Anterior cingulate cortex (tissue), 58 donors: ENCODE measurements at regions not wholly inside any gene's neighbourhood (a gene's known extent, or its start where the extent isn't known, plus 50 kb on each side); places are given as distances from the start of the nearest gene placed in this dataset.
"Not testable (repeated sequence)": the region's sequence is repeated elsewhere in the genome, so short reads cannot be mapped to it uniquely, and the experiment has no call there.

Source experiments
- DNase-seq, 58 donors: peaks; one replicate each; lab custom pipeline; 2025; lab: John Stamatoyannopoulos, UW

- not testable (repeated sequence) for DNase-seq
Measured at GRCh38 chr19:23536341-23536740, 141.1 kb upstream of the ZNF91 start.

- not testable (repeated sequence) for DNase-seq
Measured at GRCh38 chr19:23535901-23536300, 140.6 kb upstream of the ZNF91 start.

DNA sequence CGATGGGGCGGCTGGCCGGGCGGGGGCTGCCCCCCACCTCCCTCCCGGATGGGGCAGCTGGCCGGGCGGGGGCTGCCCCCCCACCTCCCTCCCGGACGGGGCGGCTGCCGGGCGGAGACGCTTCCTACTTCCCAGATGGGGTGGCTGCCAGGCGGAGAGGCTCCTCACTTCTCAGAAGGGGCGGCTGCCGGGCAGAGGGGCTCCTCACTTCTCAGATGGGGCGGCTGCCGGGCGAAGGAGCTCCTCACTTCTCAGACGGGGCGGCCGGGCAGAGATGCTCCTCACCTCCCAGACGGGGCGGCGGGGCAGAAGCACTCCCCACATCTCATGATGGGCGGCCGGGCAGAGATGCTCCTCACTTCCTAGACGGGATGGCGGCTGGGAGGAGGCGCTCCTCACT lies 138.2 kb upstream of the ZNF91 start:
- DNase-seq = peak in 1 of 58 donors; percentile 0

DNA sequence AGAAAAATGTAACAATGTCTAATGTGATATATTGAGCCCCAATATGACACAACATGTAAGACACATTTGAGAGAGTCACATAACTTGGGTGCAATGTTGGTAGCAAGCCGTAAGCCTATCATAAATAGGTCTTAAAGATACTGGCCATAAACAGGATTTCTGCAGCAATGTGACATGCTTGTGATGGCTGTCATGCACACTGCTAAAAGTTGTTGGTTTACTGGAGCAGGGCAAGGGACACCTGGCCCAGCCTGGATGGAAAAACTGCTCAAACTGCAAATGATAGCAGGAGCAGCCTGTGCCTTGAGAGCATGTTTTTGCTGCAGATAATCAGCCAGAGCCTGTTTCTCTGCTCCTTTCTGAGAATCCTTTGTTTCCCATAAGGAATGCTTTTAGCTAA lies 136.7 kb upstream of the ZNF91 start:
- DNase-seq = no peak

DNA sequence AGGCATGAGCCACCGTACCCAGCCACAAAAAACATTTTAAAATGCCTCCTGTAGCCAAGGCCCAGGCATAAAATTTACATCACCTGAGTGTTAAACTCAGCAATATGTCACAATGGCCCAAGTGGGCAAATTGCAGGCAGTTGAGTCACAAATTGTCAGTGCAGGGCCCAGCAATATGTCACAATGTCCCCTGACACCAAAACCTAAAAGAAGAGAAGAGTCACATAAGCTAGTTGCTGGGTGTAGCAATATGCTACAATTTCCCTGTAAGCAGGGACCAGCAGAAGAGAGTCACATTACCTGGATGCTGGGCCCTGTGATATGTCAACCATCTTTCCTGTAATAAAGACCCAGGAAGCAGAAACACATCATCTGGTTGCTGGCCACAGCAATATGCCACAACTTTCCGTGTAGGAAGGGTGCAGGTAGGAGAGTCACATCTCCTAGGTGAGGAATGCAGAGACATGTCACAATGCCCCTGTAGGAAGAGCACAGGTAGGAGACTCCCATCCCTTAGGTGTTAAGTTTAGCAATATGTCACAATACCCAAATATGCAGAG lies 136.0 kb upstream of the ZNF91 start:
- DNase-seq = no peak

GRCh38 chr19:23528376-23528775 lies 133.1 kb upstream of the ZNF91 start:
- no peak for DNase-seq

GRCh38 chr19:23527797-23528196 lies 132.5 kb upstream of the ZNF91 start:
- no peak for DNase-seq

GRCh38 chr19:23526302-23526701 lies 131.0 kb upstream of the ZNF91 start:
- DNase-seq = no peak

DNA sequence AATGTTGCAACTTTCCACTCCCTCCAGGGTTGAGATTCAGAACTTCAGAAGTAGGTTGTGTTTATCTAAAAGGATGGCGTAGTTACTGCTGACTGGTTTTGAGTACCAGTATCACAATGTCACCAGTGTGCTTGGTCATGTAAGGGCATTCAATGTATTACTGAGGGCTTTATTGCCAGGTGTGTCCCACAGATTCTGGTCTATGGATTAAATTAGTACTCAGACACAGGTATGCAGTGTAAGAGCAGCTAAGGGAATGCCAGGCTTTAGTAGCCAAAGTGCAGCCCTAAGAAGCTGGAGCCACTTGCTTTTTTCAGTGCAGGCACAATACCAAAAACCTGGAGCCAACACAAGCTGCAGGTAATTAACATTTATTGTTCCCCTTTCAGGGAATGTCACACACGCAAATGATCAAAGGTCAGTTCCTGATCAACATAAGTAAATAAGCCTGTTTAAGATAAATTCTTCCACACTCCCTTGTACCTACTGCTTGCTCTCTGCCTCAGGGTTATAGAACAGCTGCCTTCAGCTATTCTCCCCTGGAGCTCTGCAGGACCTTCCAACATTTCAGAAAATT lies 130.1 kb upstream of the ZNF91 start:
- DNase-seq = no peak

GRCh38 chr19:23523863-23524262 lies 128.6 kb upstream of the ZNF91 start:
- no peak for DNase-seq

- DNase-seq = no peak
Measured at GRCh38 chr19:23522431-23522830, 127.2 kb upstream of the ZNF91 start.

DNA sequence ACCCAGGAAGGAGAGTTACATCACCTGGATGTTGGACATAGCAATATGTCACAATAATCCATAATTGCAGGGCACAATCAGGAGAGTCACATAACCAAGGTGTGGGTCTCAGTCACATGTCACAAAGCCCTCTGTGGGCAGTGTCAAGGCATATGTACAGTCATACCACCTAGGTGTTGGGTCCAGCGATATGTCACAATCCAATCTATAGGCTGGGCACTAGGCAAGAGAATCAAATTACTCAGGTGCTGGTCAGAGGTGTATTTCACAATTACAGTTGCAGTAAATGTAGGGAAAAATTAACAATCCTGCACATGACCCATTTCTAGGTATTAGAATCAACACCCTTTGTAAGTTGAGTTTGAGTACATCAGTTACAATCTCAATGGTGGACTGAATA lies 126.2 kb upstream of the ZNF91 start:
- DNase-seq = no peak

DNA sequence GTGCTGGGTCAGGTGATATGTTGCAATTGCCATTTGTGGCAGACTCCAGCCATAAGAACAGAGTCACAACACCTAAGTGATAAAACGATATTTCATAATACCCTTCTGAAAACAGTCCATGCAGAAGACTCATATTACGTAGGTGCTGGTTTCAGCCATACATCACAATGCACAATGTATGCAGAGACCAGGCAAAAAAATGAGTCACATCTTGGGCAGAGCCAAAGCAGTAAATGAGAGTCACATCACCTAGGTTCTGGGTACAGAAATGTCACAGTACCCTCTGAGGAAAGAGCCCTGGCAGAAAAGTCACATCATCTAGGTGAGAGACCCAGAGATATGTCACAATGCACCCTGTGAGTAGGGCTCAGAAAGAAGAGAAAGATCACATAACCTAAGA lies 125.2 kb upstream of the ZNF91 start:
- DNase-seq = peak in 1 of 58 donors; percentile 0

DNA sequence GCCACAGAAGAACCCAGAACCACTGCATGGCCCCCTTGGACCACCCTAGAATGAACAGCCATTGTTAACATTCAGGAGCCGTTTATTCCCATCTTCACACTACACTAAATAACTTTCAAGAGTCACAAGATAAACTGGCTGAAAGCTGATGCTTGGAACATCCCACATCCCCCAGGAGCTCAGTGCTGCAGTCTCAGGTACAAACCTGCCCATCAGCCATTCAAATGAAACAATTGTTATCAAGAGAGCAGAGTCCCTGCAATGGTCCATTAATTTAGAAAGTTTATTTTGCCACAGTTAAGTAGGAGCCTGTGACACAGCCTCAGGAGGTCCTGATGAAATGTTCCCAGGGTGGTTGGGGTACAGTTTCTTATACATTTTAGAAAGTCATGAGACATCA lies 123.8 kb upstream of the ZNF91 start:
- no peak for DNase-seq

GRCh38 chr19:23516266-23516665 lies 121.0 kb upstream of the ZNF91 start:
- no peak for DNase-seq

- DNase-seq = no peak
Measured at GRCh38 chr19:23515551-23515950, 120.3 kb upstream of the ZNF91 start.

DNA sequence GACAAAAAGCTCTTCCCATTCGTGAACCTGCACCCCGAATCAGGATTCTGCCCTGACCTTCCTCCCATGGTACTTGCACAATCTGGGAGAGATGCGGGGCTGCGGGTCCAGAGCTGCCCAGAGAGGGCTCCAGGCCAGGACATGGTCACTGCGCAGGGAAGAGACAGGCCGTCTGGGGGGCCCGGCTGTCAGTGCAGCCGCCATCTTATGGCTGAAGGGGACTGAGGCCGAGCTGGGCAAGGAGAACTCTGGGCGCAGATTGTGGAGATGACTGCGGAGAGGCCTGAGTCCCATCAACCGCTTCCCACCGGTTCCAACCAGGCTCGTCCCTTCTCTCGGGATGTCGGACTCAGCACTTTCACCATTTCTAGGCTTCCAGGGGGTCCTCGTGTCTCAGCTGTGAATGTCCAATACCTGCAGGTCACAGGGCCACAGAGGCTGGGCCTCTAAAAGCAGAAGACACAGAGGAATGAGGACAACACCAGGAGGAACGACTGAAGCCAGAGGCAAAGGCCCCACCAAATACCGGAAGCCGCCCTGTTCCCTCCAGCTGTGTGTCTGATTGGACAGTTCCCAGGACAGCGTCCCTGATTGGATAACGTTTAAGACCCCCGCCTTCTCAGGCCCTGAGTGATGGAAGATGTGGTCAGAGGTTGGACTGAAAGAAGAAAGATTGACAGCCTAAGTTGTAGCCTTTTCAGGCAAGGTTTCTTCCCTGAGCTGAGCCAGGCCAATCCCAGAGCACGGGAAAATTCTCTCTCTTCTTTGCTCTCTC lies 117.1 kb upstream of the ZNF91 start:
- DNase-seq = no peak

GRCh38 chr19:23509686-23510450 lies 114.6 kb upstream of the ZNF91 start:
- DNase-seq = no peak

DNA sequence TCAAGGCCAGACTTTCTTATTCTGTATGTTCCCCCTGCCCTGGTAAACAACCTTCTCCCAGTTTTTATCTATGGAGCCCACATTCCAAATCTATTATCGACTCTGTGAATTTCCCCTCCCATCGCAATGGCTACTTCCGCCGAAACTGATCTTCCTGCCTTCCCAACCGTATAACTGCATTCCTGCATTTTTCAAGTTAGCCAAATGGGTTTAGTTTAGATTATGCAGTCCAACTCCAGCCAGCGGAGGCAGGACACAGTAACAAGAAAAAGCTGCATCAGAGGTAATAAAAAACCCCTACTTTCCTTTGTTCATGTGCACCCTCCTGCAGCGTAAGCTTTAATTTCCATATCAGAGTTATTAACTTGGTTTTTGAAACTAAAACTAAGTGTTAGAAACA lies 112.2 kb upstream of the ZNF91 start:
- no peak for DNase-seq

DNA sequence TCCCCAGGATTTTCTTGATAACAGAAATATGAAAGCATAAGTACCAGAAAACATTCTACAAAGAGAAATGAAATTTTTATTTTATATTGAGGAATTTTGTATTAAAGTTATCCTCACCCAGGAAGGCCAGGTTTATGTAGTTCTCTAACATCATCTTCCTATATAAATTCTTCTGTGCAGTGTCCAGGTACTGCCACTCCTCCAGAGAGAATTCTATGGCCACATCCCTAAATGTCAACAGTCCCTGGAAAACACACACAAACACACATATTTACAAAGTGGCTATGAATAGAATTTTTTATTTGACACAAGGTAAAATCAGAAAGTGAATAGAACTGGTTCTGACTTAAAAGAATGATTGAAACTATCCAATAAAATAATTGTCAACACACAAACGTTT lies 110.5 kb upstream of the ZNF91 start:
- DNase-seq = no peak

DNA sequence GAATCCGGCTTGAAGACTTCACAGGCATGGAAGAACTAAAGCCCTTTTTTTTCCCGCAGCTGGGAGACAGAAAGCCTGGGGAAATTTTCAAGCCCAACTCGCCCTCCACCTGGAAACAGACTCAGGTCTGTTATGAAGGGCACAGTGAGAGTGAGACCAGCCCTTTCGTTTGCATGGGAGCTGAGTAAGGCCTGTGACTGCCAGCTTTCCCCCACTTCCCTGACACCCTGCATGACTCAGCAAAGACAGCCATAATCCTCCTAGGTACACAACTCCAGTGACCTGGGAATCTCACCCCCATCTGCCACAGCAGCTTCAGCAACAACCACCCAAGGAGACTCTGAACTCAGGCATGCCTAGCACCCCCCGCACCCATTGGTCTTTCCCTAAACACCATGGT lies 87.6 kb upstream of the ZNF91 start:
- DNase-seq = no peak
